Tibial nerve (tissue), 3 donors: ENCODE measurements at regions not wholly inside any gene's neighbourhood (a gene's known extent, or its start where the extent isn't known, plus 50 kb on each side); places are given as distances from the start of the nearest gene placed in this dataset.

Experiments used
- CTCF ChIP-seq, 5 experiments: fragments of 200-600 bp in 3 of 5; fragments of 450-650 bp in 2 of 5; sonication (generic) in 3 of 5; IDR thresholded peaks; one replicate each; pipeline ENCODE4 v1.5.1; 2016 to 2019; ENCODE audit warnings: antibody characterized with exemption in 5 of 5, mild to moderate bottlenecking in 3 of 5, moderate library complexity in 2 of 5
- POLR2A ChIP-seq, 2 donors: fragments of 450-650 bp; IDR thresholded peaks; one replicate each; pipeline ENCODE4 v1.6.1; 2017; ENCODE audit warnings: antibody characterized with exemption in 2 of 2, mild to moderate bottlenecking in 2 of 2, moderate library complexity in 2 of 2

DNA sequence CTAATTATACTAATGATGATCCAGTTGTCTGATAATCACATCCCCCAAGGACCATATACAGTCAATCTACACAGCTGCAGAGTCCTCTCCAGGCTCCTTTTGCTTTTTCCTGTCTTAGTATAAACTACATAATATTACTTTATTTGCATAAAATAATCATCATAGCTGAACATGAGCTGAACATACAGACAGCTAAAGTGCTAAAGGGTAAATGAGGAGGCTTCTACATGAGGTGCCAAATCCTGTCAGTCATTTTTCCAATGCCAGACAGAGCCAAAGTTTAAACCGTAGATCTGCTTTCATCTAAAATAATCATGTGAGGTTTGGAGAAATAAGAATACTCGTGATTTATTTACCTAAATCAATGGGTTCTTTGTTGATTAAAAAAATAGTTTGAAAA, 1530.1 kb upstream of the PABPC4L start:
- TF ChIP-seq CTCF (IDR thresholded peaks at IDR 0.05) = no peak
- TF ChIP-seq POLR2A (IDR thresholded peaks at IDR 0.05) = no peak
